HG02763 (cell line): ENCODE measurements at regions not wholly inside any gene's neighbourhood (a gene's known extent, or its start where the extent isn't known, plus 50 kb on each side); places are given as distances from the start of the nearest gene placed in this dataset.
"Not testable (repeated sequence)": the region's sequence is repeated elsewhere in the genome, so short reads cannot be mapped to it uniquely, and the experiment has no call there.

Experiments
- ATAC-seq: cut with Tn5 transposase; IDR thresholded peaks from one replicate; pipeline ENCODE4 v1.9.1; 2021; ENCODE audit warnings: mild to moderate bottlenecking, moderate library complexity; ENCODE audit not compliant: unreplicated experiment

- ATAC-seq, result no peak
Observed at GRCh38 chrX:129086802-129087201, 436.5 kb downstream of the SMARCA1 start.

DNA sequence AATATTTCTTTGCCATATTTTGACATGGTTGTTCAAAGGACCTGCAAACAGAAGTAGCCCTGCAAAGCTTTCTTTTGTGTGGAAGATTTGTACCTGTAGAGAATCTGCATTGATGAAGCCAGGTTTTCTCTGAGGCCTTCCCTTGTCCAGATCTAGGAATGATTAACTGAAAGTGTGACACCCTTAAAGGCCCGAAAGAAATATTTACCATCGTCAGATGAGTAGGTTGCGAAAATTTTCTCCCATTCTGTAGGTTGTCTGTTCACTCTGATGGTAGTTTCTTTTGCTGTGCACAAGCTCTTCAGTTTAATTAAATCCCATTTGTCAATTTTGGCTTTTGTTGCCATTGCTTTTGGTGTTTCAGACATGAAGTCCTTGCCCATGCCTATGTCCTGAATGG is 439.0 kb downstream of the SMARCA1 start:
- ATAC-seq, result not testable (repeated sequence)

DNA sequence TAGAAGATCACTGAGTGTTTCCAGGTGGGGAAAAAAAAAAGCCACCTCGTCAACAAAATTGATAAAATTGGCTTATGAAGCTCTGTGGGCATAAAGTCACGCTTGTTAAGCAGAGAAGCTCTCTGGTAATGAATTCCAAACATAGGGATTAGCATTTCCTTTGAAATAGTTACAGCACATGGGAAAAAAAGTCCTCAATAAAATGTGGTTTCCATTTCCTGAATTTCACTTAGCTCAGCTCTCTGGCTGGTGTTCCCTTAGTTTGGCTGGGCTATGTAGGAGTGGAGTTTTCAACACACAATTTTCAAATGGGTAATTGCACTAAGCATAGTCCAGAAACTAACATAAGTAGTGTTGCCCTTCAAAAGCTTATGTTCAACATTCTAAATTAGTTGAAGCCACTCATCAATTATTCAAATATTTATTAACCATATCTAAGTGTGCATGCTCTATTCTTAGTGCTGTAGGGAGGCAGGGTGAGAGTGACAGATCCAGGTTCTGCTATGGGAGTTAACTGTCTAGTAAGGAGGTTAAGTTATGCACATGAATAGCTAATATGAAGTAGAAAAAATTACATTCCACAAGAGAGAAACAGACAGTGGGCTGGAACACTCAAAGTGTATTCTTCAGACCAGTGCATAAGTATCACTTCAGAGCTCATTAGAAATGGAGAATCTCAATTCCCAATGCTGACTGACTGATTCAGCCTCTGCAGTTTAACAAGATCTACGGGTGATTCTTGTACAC is 445.7 kb downstream of the SMARCA1 start:
- ATAC-seq, result no peak

- ATAC-seq, result no peak
Observed at GRCh38 chrX:129071390-129071789, 451.9 kb downstream of the SMARCA1 start.

DNA sequence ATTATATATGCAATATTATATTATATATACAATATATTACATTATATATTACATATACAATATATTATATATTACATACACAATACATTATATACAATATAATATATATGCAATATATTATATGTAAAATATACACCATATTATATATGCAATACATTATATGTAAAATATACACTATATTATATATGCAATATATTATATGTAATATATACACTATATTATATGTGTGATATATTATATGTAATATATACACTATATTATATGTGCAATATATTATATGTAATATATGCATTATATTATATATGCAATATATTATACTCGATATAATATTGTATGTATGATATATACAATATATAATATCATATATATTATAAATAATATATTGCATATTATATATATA is 457.4 kb downstream of the SMARCA1 start:
- ATAC-seq, result no peak

DNA sequence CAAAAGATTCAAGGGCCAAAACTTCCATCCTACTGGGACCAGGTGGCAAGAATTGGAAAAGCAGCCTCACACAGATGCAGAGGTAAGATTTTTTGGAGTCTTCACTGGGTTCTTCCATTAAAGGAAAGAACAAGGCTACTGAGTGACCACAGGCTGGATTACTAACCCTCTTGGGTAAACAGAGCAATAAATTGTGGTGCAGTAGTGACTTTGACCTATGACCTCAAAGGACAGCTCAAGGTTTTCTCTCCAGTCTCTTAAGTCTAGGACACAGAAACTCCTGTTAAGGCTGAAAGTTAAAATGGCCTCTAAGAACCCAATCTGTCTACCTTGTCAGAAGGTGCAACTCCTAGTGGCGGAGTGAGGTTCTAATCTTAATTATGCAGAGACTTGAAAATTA is 464.9 kb downstream of the SMARCA1 start:
- no peak for ATAC-seq

DNA sequence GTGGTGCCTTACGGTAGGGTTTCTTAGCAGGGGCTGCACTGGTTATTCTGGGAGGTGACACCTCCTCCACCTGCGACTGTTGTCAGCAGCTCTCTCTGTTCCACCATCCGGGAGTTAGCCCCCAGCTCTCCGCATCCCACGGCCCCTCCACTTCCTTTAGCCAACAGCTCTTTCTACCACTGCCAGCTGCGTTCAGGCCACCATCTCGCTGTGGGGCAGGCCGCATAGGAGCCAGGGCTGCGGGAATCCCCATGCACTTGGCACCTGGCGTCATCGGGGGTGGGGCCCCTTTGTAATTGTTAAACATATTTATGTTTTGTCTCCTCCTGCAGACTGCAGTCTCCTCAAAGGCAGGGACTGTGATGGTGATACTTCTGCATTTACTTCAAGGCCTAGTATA is 480.2 kb downstream of the SMARCA1 start:
- ATAC-seq, result no peak

GRCh38 chrX:129041319-129041718 is 482.0 kb downstream of the SMARCA1 start:
- no peak for ATAC-seq

DNA sequence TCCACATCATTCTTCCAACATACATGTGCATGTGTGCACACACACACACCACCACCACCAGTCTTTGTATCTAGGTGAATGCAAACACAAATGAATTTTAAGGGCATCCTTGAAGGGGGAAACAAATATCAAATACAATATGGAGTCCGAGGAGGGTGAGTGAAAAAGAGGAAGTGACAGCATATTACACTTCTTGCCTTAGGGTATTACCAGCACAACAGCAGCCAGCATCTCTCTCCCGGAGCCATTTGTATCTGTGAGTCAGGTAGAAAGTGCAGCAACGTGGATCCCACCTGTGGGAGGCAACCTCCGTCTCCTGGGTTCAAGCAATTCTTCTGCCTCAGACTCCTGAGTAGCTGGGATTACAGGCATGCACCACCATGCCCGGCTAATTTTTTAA is 483.2 kb downstream of the SMARCA1 start:
- no peak for ATAC-seq

DNA sequence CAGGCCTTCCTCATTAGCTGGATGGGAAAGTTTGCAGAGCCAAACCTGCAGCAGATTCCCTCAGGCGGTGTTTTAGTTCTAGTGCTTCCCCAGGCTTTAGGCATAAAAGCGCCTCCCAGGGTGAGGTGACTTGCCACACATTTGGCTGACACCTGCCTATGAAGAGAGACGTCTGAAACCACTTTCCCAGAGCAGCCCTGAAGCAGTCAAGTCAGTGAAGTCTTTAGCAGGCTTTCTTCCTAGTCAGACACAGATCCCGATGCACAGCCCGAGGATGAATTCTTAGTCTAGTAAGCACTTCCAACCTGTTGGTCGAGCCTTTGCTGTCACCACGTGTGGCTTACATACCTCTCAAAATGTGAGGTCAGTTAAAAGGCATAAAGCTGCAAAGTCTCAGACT is 484.1 kb downstream of the SMARCA1 start:
- ATAC-seq, result no peak

DNA sequence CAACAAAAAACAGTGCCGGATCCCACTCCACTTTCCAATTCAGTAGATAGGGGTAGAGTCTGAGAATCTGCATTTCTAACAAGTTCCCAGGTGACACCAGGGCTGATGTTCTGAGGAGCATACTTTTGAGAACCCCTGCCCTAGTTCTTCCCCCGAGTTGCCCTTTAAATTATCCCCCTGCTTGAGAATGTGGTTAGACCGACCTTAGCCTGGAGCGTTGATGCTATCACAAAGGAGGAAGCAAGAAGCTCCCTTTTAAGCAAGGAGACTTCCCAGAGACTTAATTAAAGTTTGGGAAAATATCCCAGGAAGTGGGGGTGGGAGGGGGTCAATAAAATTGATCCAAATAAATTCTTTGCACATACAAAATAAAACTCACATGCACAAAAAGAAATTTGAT is 485.9 kb downstream of the SMARCA1 start:
- no peak for ATAC-seq

GRCh38 chrX:129035180-129035579 is 488.1 kb downstream of the SMARCA1 start:
- no peak for ATAC-seq

DNA sequence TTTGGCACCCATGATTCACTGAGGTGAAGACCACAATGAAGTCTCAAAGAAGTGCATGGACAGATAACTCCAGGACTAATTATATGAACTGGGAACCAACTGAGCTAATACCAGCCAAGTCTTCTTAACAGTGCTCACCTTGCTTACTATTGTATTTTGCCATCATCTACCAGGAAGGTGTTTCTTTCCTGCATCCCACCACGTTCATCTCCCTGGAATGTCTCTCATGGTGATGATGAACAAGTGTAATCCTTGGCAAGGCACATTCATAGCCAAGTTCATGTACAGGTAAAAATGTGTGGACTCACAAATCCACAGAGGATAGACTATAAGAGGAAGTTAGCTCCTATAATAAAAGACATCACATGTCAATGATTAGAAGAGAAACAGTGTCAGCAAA is 489.1 kb downstream of the SMARCA1 start:
- no peak for ATAC-seq

DNA sequence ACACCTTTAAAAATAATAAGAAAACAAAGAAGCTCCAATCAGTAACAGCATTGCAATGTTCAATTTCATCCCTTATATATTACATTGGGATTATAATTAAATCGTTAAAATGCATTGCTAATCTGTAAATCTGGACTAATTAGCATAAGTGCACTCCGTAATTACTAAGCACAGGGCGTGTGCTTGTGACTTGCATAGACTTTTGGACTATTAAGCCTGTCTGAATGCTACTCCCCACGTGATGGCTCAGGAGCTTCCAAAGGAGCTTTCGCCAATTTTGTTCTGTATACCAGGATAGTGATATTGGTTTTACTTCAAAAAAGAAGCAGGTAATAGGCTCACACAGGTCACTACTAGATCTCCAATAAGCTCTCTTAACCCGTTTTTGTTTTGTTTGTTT is 497.1 kb downstream of the SMARCA1 start:
- no peak for ATAC-seq

- ATAC-seq, result no peak
Observed at GRCh38 chrX:129025376-129025775, 497.9 kb downstream of the SMARCA1 start.

- no peak for ATAC-seq
Observed at GRCh38 chrX:129019412-129019811, 503.9 kb downstream of the SMARCA1 start.

- no peak for ATAC-seq
Observed at GRCh38 chrX:129015381-129015780, 507.9 kb downstream of the SMARCA1 start.

DNA sequence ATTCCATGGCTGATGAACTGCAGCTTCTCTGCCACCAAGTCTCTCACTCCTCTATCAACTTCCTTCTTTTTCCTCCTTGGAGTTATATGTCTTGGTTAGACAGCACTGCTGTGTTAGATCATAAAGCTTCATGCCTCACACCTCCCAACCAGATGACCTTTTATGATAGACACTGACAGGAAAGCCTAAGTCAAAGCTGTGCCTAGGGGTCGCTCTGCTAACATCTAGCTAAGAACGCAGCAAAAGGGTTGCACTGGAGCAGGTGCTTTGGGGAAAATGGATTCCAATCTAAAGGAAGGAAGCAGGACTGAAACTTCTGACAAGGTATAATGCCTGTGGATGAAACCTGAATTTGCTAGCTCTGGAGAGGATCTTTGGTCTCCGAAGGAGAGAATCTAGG is 509.7 kb downstream of the SMARCA1 start:
- no peak for ATAC-seq

GRCh38 chrX:129007631-129008030 is 515.7 kb downstream of the SMARCA1 start:
- no peak for ATAC-seq

- ATAC-seq, result no peak
Observed at GRCh38 chrX:129006491-129006890, 516.8 kb downstream of the SMARCA1 start.

- no peak for ATAC-seq
Observed at GRCh38 chrX:129000797-129001196, 522.5 kb downstream of the SMARCA1 start.

DNA sequence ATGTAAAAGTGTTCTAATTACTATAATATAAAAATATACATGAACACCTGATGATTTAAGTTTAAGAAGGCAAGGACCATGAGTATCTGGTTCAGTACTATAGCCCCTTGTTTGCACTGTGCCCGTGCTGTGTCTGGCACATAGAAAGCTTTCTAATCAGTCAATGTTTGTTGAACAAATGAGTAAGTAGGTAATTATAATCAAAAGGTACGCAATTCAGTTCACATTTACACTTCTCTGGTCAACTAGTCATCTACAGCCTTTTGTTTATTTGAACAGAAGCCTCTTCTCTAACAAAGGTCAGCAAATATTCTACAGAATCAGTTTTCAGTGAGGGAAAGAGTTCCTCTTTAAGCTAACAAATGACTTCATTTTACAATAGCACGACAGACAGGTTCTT is 523.3 kb downstream of the SMARCA1 start:
- ATAC-seq, result no peak
